ENCODE measurements at regions not wholly inside any gene's neighbourhood (a gene's known extent, or its start where the extent isn't known, plus 50 kb on each side); places are given as distances from the start of the nearest gene placed in this dataset.

DNA sequence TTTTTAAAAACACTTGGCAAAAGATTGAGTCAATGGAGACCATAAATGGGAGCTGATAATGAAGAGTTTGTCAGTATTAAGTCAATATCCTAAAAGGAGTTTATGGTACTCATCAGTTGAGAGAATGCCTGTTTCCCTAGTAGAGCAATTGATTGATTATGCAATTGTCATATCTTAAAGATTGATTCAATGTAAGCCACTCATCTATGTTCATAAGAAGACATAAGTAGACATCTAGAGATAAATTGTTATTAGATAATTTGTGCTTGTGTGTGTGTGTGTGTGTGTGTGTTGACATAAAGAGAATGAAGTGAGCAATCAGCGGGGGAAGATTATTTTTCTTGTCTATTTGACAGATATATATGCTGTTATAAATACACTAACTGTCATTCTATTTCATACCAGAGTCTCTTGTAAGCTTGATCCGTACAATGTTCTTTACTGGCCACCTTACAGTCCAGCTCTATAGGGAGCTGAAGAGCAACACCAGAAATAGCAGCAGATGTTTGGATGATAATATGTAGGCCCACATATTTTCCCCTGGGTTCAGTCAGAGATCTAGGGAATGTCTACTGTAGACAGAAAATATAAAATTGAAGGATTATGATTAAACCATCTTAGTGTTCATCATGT, 848.6 kb upstream of the EPHA6 start:
- no peak for DNase-seq (ENCODE audit: low spot score)

DNA sequence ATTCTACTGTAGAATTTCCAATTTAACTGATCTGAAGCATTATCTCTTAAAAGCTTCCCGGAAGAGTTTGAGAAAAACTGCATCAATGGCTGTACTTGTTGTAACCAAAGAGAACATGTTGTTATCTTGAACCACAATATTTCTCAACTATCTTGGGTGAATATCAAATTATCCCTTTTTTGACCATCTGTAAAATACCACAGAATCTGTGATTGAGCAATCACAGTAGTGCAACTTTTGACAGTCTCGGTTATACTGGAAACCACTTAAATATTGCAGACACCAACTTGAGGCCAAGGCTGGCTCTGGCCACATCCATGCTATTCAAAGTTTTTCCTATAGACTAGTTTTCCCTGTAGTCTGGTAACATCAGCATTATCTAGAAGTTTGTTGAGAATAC, 842.8 kb upstream of the EPHA6 start:
- DNase-seq (ENCODE audit: low spot score): no peak

DNA sequence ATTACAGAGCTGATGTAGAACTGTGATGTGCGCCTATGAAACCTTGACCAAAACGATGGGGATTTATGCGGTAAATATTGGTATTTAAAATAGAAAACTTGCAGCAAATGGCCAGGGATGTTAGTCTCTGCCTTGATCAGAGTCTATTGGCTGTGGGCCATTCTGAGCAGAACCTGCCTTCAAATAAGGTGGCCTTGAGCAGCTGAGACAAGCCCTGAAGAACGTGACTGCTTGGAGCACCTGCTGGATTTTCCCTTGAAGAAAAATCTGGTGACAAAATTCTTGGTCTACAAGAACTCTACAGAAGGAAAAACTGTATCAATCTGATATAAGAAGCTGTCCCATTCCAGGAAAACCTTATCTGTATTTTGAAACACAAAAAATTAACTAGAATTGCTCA, 820.1 kb upstream of the EPHA6 start:
- DNase-seq (ENCODE audit: low spot score): no peak

- DNase-seq (ENCODE audit: low spot score): no peak
Measured at GRCh38 chr3:96000966-96001365, 813.4 kb upstream of the EPHA6 start.

DNA sequence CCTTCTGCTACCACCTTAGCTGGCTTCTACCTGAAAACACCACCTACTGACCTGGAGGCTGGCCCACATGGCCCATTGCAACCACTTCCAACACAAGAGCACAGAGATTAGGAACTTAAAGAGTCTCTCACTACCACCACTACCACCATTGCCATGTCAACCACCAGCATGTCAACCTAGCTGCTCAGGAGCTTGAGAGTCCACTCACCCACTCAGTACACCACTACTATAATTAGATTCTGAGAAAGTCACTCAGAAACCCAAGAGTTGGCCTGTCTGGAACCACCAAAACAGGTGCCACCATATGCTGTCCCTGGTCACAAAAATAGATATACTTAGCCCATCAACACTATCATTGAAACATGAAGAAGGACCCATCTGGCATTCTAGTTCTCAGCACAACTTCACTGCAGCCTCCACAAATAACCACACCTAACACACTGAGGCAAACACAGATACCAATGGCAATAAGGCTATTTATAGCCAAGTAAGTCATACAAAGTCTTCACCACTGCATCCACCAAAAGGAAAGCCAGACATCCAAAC, 806.7 kb upstream of the EPHA6 start:
- no peak for DNase-seq (ENCODE audit: low spot score)

DNA sequence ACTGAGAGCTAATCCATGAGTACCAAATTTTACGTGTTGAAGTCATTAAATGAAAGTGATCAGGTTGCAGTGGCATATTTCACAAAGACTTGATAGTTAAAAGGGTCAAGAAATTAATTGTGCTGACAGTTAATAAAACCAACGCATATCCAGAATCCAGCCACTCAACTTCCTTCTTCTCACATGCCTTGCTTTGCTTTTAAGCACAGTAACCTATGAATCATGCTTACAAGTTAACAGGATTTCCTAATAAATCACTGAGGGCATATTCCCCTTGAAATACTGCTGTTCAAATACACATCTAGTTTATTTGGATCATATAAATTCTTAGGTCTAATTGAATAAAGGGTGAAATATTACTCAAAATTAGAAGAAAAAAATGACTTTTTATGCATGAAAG, 801.5 kb upstream of the EPHA6 start:
- no peak for DNase-seq (ENCODE audit: low spot score)

DNA sequence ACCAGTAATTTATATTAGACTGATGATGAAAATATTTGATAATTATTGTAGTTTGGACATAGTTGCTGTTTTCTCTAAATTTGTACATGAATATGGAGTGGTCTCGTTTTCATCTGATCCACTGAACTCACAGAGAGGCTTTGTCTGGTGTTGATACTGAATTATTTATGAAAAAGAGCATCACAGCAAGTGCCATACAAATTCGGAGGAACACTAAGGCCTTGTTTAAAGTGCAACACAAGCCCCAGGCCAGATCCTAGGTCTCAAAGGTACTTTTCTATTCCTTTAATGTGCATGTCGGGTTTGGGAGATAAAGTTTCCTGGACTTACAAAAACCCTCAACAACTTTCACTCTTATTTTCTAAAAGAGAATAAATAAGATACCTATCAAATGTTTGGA, 796.8 kb upstream of the EPHA6 start:
- DNase-seq (ENCODE audit: low spot score): peak; percentile 35

DNA sequence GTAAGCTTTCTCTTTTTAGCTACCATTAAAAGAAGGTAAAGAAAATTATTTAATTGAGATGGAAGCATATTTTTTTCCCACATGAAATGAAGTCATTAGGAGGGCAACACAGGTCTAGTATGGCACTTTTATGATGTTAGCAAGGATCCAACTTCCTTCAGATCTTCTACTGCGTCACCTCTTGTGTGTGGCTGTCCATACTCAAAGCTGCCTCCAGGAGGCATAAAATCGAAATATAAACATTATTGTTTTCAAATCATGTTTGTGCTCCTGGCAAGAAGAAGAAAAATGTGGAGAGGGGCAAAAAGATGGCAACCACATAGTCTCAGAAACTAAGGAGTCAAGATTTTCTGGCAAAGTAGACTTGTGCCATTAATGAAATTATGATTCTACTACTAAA, 791.7 kb upstream of the EPHA6 start:
- no peak for DNase-seq (ENCODE audit: low spot score)

GRCh38 chr3:96027718-96028117, 786.7 kb upstream of the EPHA6 start:
- no peak for DNase-seq (ENCODE audit: low spot score)

DNA sequence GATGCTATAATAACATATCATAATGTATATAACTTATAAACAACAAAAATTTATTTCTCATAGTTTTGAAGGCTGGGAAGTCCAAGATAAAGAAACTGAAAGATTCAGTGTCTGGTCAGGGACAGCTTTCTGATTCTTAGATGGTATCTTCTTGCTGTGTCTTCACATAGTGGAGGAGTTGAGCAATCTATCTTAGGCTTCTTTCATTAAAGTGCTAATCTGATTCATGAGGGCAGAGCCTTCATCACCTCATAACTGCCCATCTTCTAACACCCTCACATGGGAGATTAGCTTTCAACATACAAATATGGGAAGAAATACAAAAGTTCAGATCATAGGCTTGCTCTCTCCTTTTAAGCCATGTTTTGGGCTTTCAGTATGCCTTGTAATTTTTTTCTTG, 774.8 kb upstream of the EPHA6 start:
- DNase-seq (ENCODE audit: low spot score): no peak

GRCh38 chr3:96059301-96059700, 755.1 kb upstream of the EPHA6 start:
- no peak for DNase-seq (ENCODE audit: low spot score)

DNA sequence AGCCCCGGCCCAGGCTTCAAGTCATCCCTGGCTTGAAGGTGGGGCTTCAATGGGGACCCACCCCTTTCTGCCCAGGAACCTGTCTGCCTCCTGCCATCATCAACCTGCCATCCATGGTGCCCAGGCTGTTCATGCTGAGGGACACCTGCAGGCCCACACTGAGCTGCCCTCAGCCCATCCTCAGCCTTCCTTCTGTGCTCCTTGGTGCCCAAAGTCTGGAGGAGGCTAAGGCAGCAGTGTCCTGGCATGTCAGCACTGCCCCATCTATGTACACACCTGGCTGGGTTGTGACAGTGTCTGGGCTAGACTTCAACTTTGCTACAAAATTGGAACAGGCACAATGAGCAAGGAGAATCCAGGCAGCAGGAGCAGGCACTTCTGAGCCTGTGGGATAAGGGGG, 745.3 kb upstream of the EPHA6 start:
- no peak for DNase-seq (ENCODE audit: low spot score)

GRCh38 chr3:96070678-96071077, 743.7 kb upstream of the EPHA6 start:
- DNase-seq (ENCODE audit: low spot score): no peak

- DNase-seq (ENCODE audit: low spot score): no peak
Measured at GRCh38 chr3:96071097-96071496, 743.3 kb upstream of the EPHA6 start.

GRCh38 chr3:96072226-96072625, 742.2 kb upstream of the EPHA6 start:
- no peak for DNase-seq (ENCODE audit: low spot score)

DNA sequence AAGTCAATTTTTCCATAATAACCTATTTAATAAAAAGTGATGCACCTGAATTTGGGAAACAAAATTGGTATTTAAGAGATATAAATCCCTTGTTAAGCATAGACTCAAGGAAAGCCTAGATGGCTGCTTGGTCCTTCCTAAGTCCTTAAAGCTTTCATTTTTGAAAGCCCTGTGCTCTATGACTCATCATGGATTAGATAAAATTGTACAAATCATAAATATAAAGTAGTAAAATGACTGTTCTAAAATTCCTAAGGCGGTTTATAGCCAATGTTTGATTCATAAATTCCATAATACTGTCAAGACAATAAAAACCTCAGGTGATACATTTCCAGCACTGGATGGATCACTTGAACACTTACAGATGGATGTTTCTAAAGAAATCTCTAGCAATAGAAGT, 730.8 kb upstream of the EPHA6 start:
- no peak for DNase-seq (ENCODE audit: low spot score)

DNA sequence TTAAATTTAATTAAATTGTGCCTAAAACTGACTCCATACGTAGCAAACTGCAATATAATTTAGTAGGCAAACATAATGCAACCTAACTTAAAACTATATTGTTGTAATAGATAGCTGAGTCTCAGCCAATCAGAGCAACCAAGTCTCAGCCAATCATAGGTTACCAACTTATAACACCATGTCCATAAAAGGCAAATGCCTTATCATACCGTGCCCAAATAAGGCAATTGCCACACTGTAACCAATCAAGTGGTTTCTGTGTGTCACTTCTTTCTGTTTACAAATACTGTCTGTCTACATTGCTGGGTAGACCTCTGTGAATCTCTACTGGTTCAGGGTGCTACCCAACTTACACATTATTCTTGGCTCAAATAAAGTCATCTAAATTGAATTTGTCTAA, 728.4 kb upstream of the EPHA6 start:
- DNase-seq (ENCODE audit: low spot score): no peak

DNA sequence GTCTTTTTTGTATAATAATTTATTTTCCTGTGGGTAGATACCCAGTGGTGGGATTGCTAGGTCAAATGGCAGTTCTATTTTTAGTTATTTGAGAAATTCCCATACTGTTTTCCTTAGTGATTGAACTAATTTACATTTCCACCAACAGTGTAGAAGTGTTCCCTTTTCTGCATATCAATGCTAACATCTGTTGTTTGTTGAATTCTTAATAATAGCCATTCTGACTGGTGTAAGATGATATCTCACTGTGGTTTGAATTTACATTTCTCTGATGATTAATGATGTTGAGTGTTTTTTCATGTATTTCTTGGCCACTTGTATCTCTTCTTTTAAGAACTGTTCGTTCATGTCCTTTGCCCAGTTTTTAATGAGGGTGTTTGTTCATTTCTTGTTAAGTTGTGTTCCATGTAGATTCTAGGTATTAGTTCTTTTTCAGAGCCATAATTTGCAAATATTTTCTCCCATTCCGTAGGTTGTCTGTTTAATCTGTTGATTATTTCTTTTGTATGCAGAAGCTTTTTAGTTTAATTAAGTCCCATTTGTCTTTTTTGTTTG, 713.3 kb upstream of the EPHA6 start:
- no peak for DNase-seq (ENCODE audit: low spot score)

DNA sequence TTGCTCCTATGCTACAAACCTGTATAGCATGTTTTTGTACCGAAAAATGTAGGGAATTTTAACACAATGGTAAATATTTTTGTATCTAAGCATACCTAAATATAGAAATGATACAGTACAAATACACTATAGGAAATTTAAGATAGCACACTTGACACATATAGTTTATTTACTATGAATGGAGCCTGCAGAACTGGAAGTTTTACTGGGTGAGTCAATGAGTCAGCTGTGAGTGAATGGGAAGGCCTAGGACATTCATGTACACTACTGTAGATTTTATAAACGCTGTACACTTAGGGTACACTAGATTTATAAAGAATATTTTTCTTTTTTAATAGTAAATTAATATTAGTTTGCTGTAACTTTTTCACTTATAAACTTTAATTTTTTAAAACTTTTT, 707.7 kb upstream of the EPHA6 start:
- DNase-seq (ENCODE audit: low spot score): no peak
